K562 (cell line): ENCODE measurements at regions not wholly inside any gene's neighbourhood (a gene's known extent, or its start where the extent isn't known, plus 50 kb on each side); places are given as distances from the start of the nearest gene placed in this dataset.

Experiments
- ATAC-seq: fragments of 200-7000 bp; cut with Tn5 transposase; 3 replicates; pipeline ENCODE4 v1.9.1; 2020; ENCODE audit warnings: moderate library complexity
- BruUV-seq: library from RNA; stranded (reverse); fragments of 400-500 nt; replicated peaks from 2 replicates; lab custom pipeline; 2021; lab: Mats Ljungman, UMichigan
- CTCF ChIA-PET: fragments of 300-600 bp; formaldehyde crosslinking; extraction: SDS; loops from one replicate; lab custom pipeline; 2021; ENCODE audit warnings: low intra/inter-chr PET ratio; lab: Yijun Ruan, JAX
- POLR2A ChIA-PET: fragments of 300-600, 350-650 bp; sonication (Branson Sonifier 250); formaldehyde crosslinking; extraction: SDS; loops from one replicate; lab custom pipeline; 2021; ENCODE audit warnings: antibody characterized with exemption, inconsistent platforms; lab: Yijun Ruan, JAX
- DNase-seq, 4 experiments: peaks; one replicate each; pipeline versions ENCODE4 v3.0.0 to v3.0.0-alpha.2; 2011 to 2018; ENCODE audit warnings: low spot score in 3 of 4, mixed read lengths in 3 of 4; ENCODE audit errors: extremely low read depth in 1 of 4
- FAIRE-seq: peaks from 2 replicates; lab custom pipeline; 2011; peaks lifted over from hg19 to GRCh38; lab: Jason Lieb, UNC
- H2AFZ ChIP-seq: 2 replicates; pipeline ENCODE4 v1.6.0; 2011; ENCODE audit warnings: low read depth, low read length, control low read depth, inconsistent platforms
- H3K27ac ChIP-seq: fragments of 200-600 bp; 3 replicates; pipeline ENCODE4 v1.8.0; 2011; ENCODE audit warnings: low read depth, mild to moderate bottlenecking, control low read depth, inconsistent platforms, low read length, moderate library complexity, mixed read lengths; ENCODE audit errors: extremely low read depth
- H3K27me3 ChIP-seq, 2 experiments: fragments of 300-600 bp in 1 of 2; 2 replicates in 1 of 2; 3 replicates in 1 of 2; pipeline versions ENCODE4 v1.6.0 to v1.8.0; 2011; ENCODE audit warnings: inconsistent platforms in 2 of 2, low read length in 2 of 2, mild to moderate bottlenecking in 1 of 2, mixed read lengths in 1 of 2, moderate library complexity in 1 of 2; ENCODE audit not compliant: control insufficient read depth in 2 of 2, insufficient read depth in 2 of 2
- H3K36me3 ChIP-seq: fragments of 300-600 bp; 3 replicates; pipeline ENCODE4 v1.8.0; 2011; ENCODE audit warnings: mild to moderate bottlenecking, low read length, inconsistent platforms; ENCODE audit not compliant: control insufficient read depth, insufficient read depth
- H3K4me1 ChIP-seq, 2 experiments: fragments of 200-600 bp in 1 of 2; replicated peaks in 1 of 2; 2 replicates in 1 of 2; 3 replicates in 1 of 2; pipeline versions ENCODE4 v1.5.1 to v1.8.0; 2011; ENCODE audit warnings: inconsistent platforms in 2 of 2, low read length in 2 of 2, mild to moderate bottlenecking in 1 of 2, mixed read lengths in 1 of 2, moderate library complexity in 1 of 2; ENCODE audit not compliant: control insufficient read depth in 2 of 2, insufficient read depth in 2 of 2
- H3K4me2 ChIP-seq: 2 replicates; pipeline ENCODE4 v1.6.1; 2011; ENCODE audit warnings: low read length, control low read depth, inconsistent platforms, mixed read lengths; ENCODE audit not compliant: insufficient read depth
- H3K4me3 ChIP-seq: fragments of 200-600 bp; sonication (generic), shearing (Covaris generic); 2 replicates; pipeline ENCODE4 v1.5.1; 2016; ENCODE audit warnings: control low read depth, inconsistent platforms
- H3K79me2 ChIP-seq: fragments of 200-600 bp; 3 replicates; pipeline ENCODE4 v1.8.0; 2011; ENCODE audit warnings: low read length, inconsistent platforms; ENCODE audit not compliant: control insufficient read depth, insufficient read depth
- H3K9ac ChIP-seq, 2 experiments: 2 replicates each; pipeline versions ENCODE4 v1.6.0 to v1.6.1; 2011; ENCODE audit warnings: low read depth in 2 of 2, low read length in 2 of 2, control low read depth in 1 of 2, inconsistent platforms in 1 of 2, mild to moderate bottlenecking in 1 of 2, mixed read lengths in 1 of 2; ENCODE audit not compliant: insufficient read depth in 1 of 2
- H3K9me1 ChIP-seq: one replicate; pipeline ENCODE4 v1.6.0; 2011; ENCODE audit warnings: inconsistent platforms, mild to moderate bottlenecking, low read length, moderate library complexity; ENCODE audit not compliant: control insufficient read depth, insufficient read depth
- H3K9me3 ChIP-seq: replicated peaks from 2 replicates; pipeline ENCODE4 v1.5.1; 2011; ENCODE audit warnings: low read depth, low read length, inconsistent platforms; ENCODE audit not compliant: control insufficient read depth, insufficient read depth
- H4K20me1 ChIP-seq: replicated peaks from 2 replicates; pipeline ENCODE4 v1.6.1; 2011; ENCODE audit warnings: low read length, inconsistent platforms, mixed read lengths; ENCODE audit not compliant: control insufficient read depth, insufficient read depth
- CBFA2T2 ChIP-seq: fragments of 450-650 bp; conservative IDR thresholded peaks from 2 replicates; pipeline ENCODE4 v1.6.1; 2017; ENCODE audit warnings: mild to moderate bottlenecking
- CBFA2T3 ChIP-seq: fragments of 450-650 bp; IDR thresholded peaks from 2 replicates; pipeline ENCODE4 v1.6.1; 2017
- DDX20 ChIP-seq: fragments of 450-650 bp; IDR thresholded peaks from 2 replicates; pipeline ENCODE4 v1.6.1; 2016; ENCODE audit warnings: missing genetic modification characterization, low read depth, mild to moderate bottlenecking, missing compliant biosample characterization, moderate library complexity
- ETV6 ChIP-seq, 3 experiments: fragments of 150-350 bp in 1 of 3; sonication (generic) in 1 of 3; formaldehyde crosslinking in 1 of 3; IDR thresholded peaks; 2 replicates each; pipeline versions ENCODE4 v1.6.1 to v1.8.0; 2014 to 2022; ENCODE audit warnings: borderline replicate concordance in 2 of 3, low read depth in 2 of 3, antibody characterized with exemption in 1 of 3, low read length in 1 of 3, mild to moderate bottlenecking in 1 of 3, missing genetic modification reagents in 1 of 3
- MAFF ChIP-seq: IDR thresholded peaks from 2 replicates; pipeline ENCODE4 v1.6.1; 2012; ENCODE audit warnings: low read length, improper control_type of control experiment
- MAFG ChIP-seq: fragments of 450-650 bp; conservative IDR thresholded peaks from 2 replicates; pipeline ENCODE4 v1.6.1; 2016; ENCODE audit warnings: missing genetic modification characterization, missing compliant biosample characterization
- NFE2 ChIP-seq: IDR thresholded peaks from 2 replicates; pipeline ENCODE4 v1.6.1; 2014; ENCODE audit warnings: antibody characterized with exemption, low read depth
- PHTF2 ChIP-seq: fragments of 250-450 bp; sonication (Bioruptor Pico); IDR thresholded peaks from 2 replicates; pipeline ENCODE4 v1.5.0; 2021; ENCODE audit warnings: mild to moderate bottlenecking
- PTBP1 ChIP-seq: fragments of 200-400 bp; formaldehyde crosslinking; IDR thresholded peaks from 2 replicates; pipeline ENCODE4 v1.6.1; 2017; ENCODE audit warnings: low read depth, low read length
- PURB ChIP-seq: sonication (generic); formaldehyde crosslinking; IDR thresholded peaks from 2 replicates; pipeline ENCODE4 v1.9.0; 2021; ENCODE audit warnings: low read depth, mild to moderate bottlenecking, missing genetic modification reagents
- STAT5A ChIP-seq: IDR thresholded peaks from 2 replicates; pipeline ENCODE4 v1.6.1; 2012; ENCODE audit warnings: low read length, inconsistent platforms, borderline replicate concordance
- TARDBP ChIP-seq: fragments of 450-650 bp; IDR thresholded peaks from 2 replicates; pipeline ENCODE4 v1.6.1; 2016
- TEAD4 ChIP-seq, 2 experiments: sonication (generic) in 1 of 2; formaldehyde crosslinking in 1 of 2; IDR thresholded peaks; 2 replicates each; pipeline versions ENCODE4 v1.6.1 to v1.8.0; 2012 to 2022; ENCODE audit warnings: borderline replicate concordance in 1 of 2, inconsistent platforms in 1 of 2, low read length in 1 of 2, mild to moderate bottlenecking in 1 of 2, missing genetic modification reagents in 1 of 2
- TFE3 ChIP-seq: fragments of 450-650 bp; formaldehyde crosslinking; IDR thresholded peaks from 2 replicates; pipeline ENCODE4 v1.4.0; 2020; ENCODE audit warnings: mild to moderate bottlenecking, mixed read lengths
- ZBTB17 ChIP-seq: fragments of 450-650 bp; formaldehyde crosslinking; IDR thresholded peaks from 2 replicates; pipeline ENCODE4 v1.4.0; 2020; ENCODE audit warnings: mild to moderate bottlenecking
- ZNF316 ChIP-seq: fragments of 450-650 bp; IDR thresholded peaks from 2 replicates; pipeline ENCODE4 v1.6.1; 2016
- WGBS: fragments of 100-300 bp; shearing (Covaris generic); methylation state at CpG from one replicate; pipeline ENCODE4 v1.1.6; 2016; ENCODE audit warnings: low coverage, mixed read lengths; ENCODE audit not compliant: insufficient coverage; ENCODE audit errors: missing lambda C conversion rate; 5-methylcytosine and 5-hydroxymethylcytosine counted together
- in situ Hi-C: fragments of 300-500 bp; cut with MboI; formaldehyde crosslinking; loops from 4 replicates; pipeline ENCODE4 v1.15.0; 2018; ENCODE audit warnings: inconsistent platforms, mixed read lengths
- intact Hi-C: fragments of 100-400 bp; cut with micrococcal nuclease; formaldehyde crosslinking; loops from 2 replicates; pipeline ENCODE4 v1.14.2; 2022

- peaks cover 0 to 7% of the 10 kb centered on the region in 2 experiments; a peak in 2 of 5 replicates for H3K4me1 ChIP-seq
- POLR2A ChIA-PET, result no interaction called here
- in situ Hi-C loops, result no loop called here
- peak in 1 of 4 experiments; percentile 26 for DNase-seq
- peak; percentile 26; the same call in 1 of the 3 replicates for ATAC-seq
- no peaks in the 10 kb centered on the region for H3K9me1 ChIP-seq
- 0 out of 2 replicates have a peak overlapping the region, but pooled peaks have one; percentile 22 for H2AFZ ChIP-seq
- no TSS peak for BruUV-seq
- no peaks in the 10 kb centered on the region for H3K27me3 ChIP-seq
- intact Hi-C loops, result no loop called here
- no peaks in the 10 kb centered on the region for H3K9me3 ChIP-seq
- 5% methylated on average over 1 of the region's 1 CpG for WGBS
- FAIRE-seq, result peak; percentile 60
- no peak overlapping the region for H3K4me3 ChIP-seq
- TF ChIP-seq CBFA2T3 (peak; percentile 55), MAFF (peak; percentile 20; the same call in 1 of the 2 replicates), ZBTB17 (CRISPR knock-in tag) (no peak), ZNF316 (0 out of 2 replicates have a peak, but pooled peaks have one; percentile 15), ETV6 (IDR thresholded peaks at IDR 0.05; ENCODE audit: borderline replicate concordance in 1 of 2, low read depth in 2 of 2, low read length in 1 of 2) (no peak), ETV6 (CRISPR knock-in tag; IDR thresholded peaks at IDR 0.05; ENCODE audit: borderline replicate concordance) (no peak), TEAD4 (IDR thresholded peaks at IDR 0.05; ENCODE audit: low read length) (peak; percentile 62), TEAD4 (CRISPR knock-in tag; IDR thresholded peaks at IDR 0.05; ENCODE audit: borderline replicate concordance) (no peak), TARDBP (no peak), PHTF2 (CRISPR knock-in tag) (no peak), NFE2 (0 out of 2 replicates have a peak, but pooled peaks have one; percentile 27), CBFA2T2 (peak; percentile 41), STAT5A (peak; percentile 46; the same call in 1 of the 2 replicates), TFE3 (CRISPR knock-in tag) (no peak), PTBP1 (no peak), DDX20 (tag) (no peak), MAFG (tag) (peak; percentile 20; the same call in 1 of the 2 replicates), PURB (CRISPR knock-in tag) (no peak)
- no peaks in the 10 kb centered on the region for H3K79me2 ChIP-seq
- no peak overlapping the region for H3K9ac ChIP-seq
- no peak overlapping the region for H3K4me2 ChIP-seq
- no peaks in the 10 kb centered on the region for H4K20me1 ChIP-seq
- no peaks in the 10 kb centered on the region for H3K36me3 ChIP-seq
- no peak overlapping the region for H3K27ac ChIP-seq
- CTCF ChIA-PET, result no interaction called here
These were observed 475.7 kb downstream of the DSC3 start for GRCh38 chr18:30566877-30567276.
